HepG2 (cell line): ENCODE measurements at regions not wholly inside any gene's neighbourhood (a gene's known extent, or its start where the extent isn't known, plus 50 kb on each side); places are given as distances from the start of the nearest gene placed in this dataset.

ENCODE experiments used
- ATAC-seq: fragments of 200-7000 bp; cut with Tn5 transposase; 3 replicates; pipeline ENCODE4 v1.9.1; 2020; ENCODE audit warnings: mild to moderate bottlenecking, moderate library complexity
- BruUV-seq: library from RNA; stranded (reverse); fragments of 400-500 nt; replicated peaks from 2 replicates; lab custom pipeline; 2021; lab: Mats Ljungman, UMichigan
- CTCF ChIA-PET: fragments of 300-600 bp; formaldehyde crosslinking; extraction: SDS; loops from one replicate; lab custom pipeline; 2021; ENCODE audit warnings: low total read pairs, inconsistent platforms, low intra/inter-chr PET ratio; lab: Yijun Ruan, JAX
- POLR2A ChIA-PET: fragments of 350-600 bp; sonication (Branson Sonifier 250); formaldehyde crosslinking; loops from one replicate; lab custom pipeline; 2020; ENCODE audit warnings: antibody characterized with exemption, inconsistent platforms; lab: Yijun Ruan, JAX
- DNase-seq: peaks from one replicate; pipeline ENCODE4 v3.0.0-alpha.2; 2015; ENCODE audit warnings: low spot score
- FAIRE-seq: peaks from 3 replicates; lab custom pipeline; 2011; peaks lifted over from hg19 to GRCh38; lab: Jason Lieb, UNC
- H2AFZ ChIP-seq: one replicate; pipeline ENCODE4 v1.6.1; 2011; ENCODE audit warnings: low read length, inconsistent platforms
- H3K27ac ChIP-seq: fragments of 300-600 bp; 3 replicates; pipeline ENCODE4 v1.8.0; 2011; ENCODE audit warnings: mixed run types, mild to moderate bottlenecking, mixed read lengths, low read length, inconsistent platforms; ENCODE audit not compliant: insufficient read depth; ENCODE audit errors: extremely low read length
- H3K27me3 ChIP-seq, 2 experiments: fragments of 200-600 bp in 1 of 2; 2 replicates in 1 of 2; 3 replicates in 1 of 2; pipeline versions ENCODE4 v1.6.0 to v1.8.0; 2011; ENCODE audit warnings: low read length in 2 of 2, mild to moderate bottlenecking in 2 of 2, moderate library complexity in 2 of 2, inconsistent platforms in 1 of 2; ENCODE audit not compliant: insufficient read depth in 2 of 2, control insufficient read depth in 1 of 2
- H3K36me3 ChIP-seq, 2 experiments: fragments of 200-600 bp in 1 of 2; replicated peaks in 1 of 2; 2 replicates in 1 of 2; 3 replicates in 1 of 2; pipeline versions ENCODE4 v1.5.1 to v1.8.0; 2011; ENCODE audit warnings: low read length in 2 of 2, inconsistent platforms in 1 of 2; ENCODE audit not compliant: insufficient read depth in 2 of 2, control insufficient read depth in 1 of 2
- H3K4me1 ChIP-seq: 2 replicates; pipeline ENCODE4 v1.5.1; 2012; ENCODE audit warnings: low read length, inconsistent platforms; ENCODE audit not compliant: insufficient read depth
- H3K4me2 ChIP-seq: 2 replicates; pipeline ENCODE4 v1.6.0; 2011; ENCODE audit warnings: low read depth, low read length, inconsistent platforms
- H3K4me3 ChIP-seq, 3 experiments: fragments of 200-600 bp in 1 of 3; sonication (generic), shearing (Covaris generic) in 1 of 3; replicated peaks in 1 of 3; 2 replicates each; pipeline ENCODE4 v1.5.1; 2011 to 2016; ENCODE audit warnings: low read length in 3 of 3, inconsistent platforms in 2 of 3, low read depth in 2 of 3, mild to moderate bottlenecking in 2 of 3, control low read depth in 1 of 3, mixed read lengths in 1 of 3; ENCODE audit not compliant: insufficient read depth in 1 of 3
- H3K79me2 ChIP-seq: one replicate; pipeline ENCODE4 v1.6.1; 2011; ENCODE audit warnings: low read length, inconsistent platforms; ENCODE audit not compliant: insufficient read depth
- H3K9ac ChIP-seq: 2 replicates; pipeline ENCODE4 v1.6.0; 2011; ENCODE audit warnings: mild to moderate bottlenecking, low read depth, low read length, inconsistent platforms; ENCODE audit not compliant: insufficient read depth
- H3K9me3 ChIP-seq: 2 replicates; pipeline ENCODE4 v1.5.1; 2012; ENCODE audit warnings: mild to moderate bottlenecking, low read length
- H4K20me1 ChIP-seq: 2 replicates; pipeline ENCODE4 v1.6.0; 2011; ENCODE audit warnings: inconsistent platforms, mild to moderate bottlenecking, low read length, moderate library complexity; ENCODE audit not compliant: insufficient read depth
- CHD4 ChIP-seq: fragments of 200-600 bp; sonication (generic); IDR thresholded peaks from 2 replicates; pipeline ENCODE4 v1.7.0; 2017; ENCODE audit warnings: mild to moderate bottlenecking, low read length, borderline replicate concordance
- HOXA3 ChIP-seq: sonication (generic); formaldehyde crosslinking; IDR thresholded peaks from 2 replicates; pipeline ENCODE4 v1.5.0; 2020; ENCODE audit warnings: missing genetic modification reagents
- KLF6 ChIP-seq: IDR thresholded peaks from 2 replicates; pipeline ENCODE4 v1.8.0; 2016; ENCODE audit warnings: missing biosample characterization, missing genetic modification reagents
- NFE2L2 ChIP-seq: fragments of 150-350 bp; IDR thresholded peaks from 2 replicates; pipeline ENCODE4 v1.6.1; 2014; ENCODE audit warnings: low read length
- RARA ChIP-seq: IDR thresholded peaks from 2 replicates; pipeline ENCODE4 v1.6.1; 2016; ENCODE audit warnings: missing genetic modification reagents, missing compliant biosample characterization
- REL ChIP-seq: sonication (generic); formaldehyde crosslinking; conservative IDR thresholded peaks from 2 replicates; pipeline ENCODE4 v1.8.0; 2022; ENCODE audit warnings: mild to moderate bottlenecking, missing genetic modification reagents, moderate library complexity
- SIN3B ChIP-seq: fragments of 150-350 bp; IDR thresholded peaks from 2 replicates; pipeline ENCODE4 v1.6.1; 2014; ENCODE audit warnings: low read length
- SNAPC2 ChIP-seq: sonication (generic); formaldehyde crosslinking; IDR thresholded peaks from 2 replicates; pipeline ENCODE4 v1.8.1; 2022; ENCODE audit warnings: mild to moderate bottlenecking, missing genetic modification reagents
- SRF ChIP-seq: IDR thresholded peaks from 2 replicates; pipeline ENCODE4 v1.6.1; 2011; ENCODE audit warnings: mild to moderate bottlenecking, low read depth, low read length, moderate library complexity
- ZNF24 ChIP-seq: fragments of 450-650 bp; IDR thresholded peaks from 2 replicates; pipeline ENCODE4 v1.6.1; 2017; ENCODE audit warnings: antibody characterized with exemption, mild to moderate bottlenecking
- ZNF468 ChIP-seq: sonication (generic); formaldehyde crosslinking; IDR thresholded peaks from 2 replicates; pipeline ENCODE4 v1.8.0; 2022; ENCODE audit warnings: mild to moderate bottlenecking, moderate library complexity, missing genetic modification reagents
- ZNF552 ChIP-seq: sonication (generic); formaldehyde crosslinking; IDR thresholded peaks from 2 replicates; pipeline ENCODE4 v1.9.0; 2022; ENCODE audit warnings: missing genetic modification reagents, mild to moderate bottlenecking, borderline replicate concordance
- ZNF775 ChIP-seq: sonication (generic); formaldehyde crosslinking; IDR thresholded peaks from 2 replicates; pipeline ENCODE4 v1.4.0; 2020; ENCODE audit warnings: missing genetic modification reagents, mild to moderate bottlenecking, moderate library complexity, borderline replicate concordance
- WGBS: methylation state at CpG from one replicate; pipeline ENCODE4 v1.1.6; 2017; ENCODE audit warnings: low lambda C conversion rate; 5-methylcytosine and 5-hydroxymethylcytosine counted together
- in situ Hi-C: cut with HindIII; loops from 2 replicates; pipeline ENCODE4 v1.10.0; 2017; ENCODE audit warnings: low pct_unique_long_range_greater_than_20kb; ENCODE audit not compliant: extremely low pct_ligation_motif_present
- intact Hi-C: fragments of 100-400 bp; cut with micrococcal nuclease; formaldehyde crosslinking; loops from one replicate; pipeline ENCODE4 v1.10.0; 2022; ENCODE audit not compliant: unreplicated experiment
- TF ChIP-seq, protein P1 (sequence below): sonication (generic); formaldehyde crosslinking; conservative IDR thresholded peaks from 2 replicates; pipeline ENCODE4 v1.8.0; 2022; ENCODE audit warnings: mild to moderate bottlenecking, moderate library complexity, missing genetic modification reagents
- TF ChIP-seq, protein P2 (sequence below): sonication (generic); formaldehyde crosslinking; IDR thresholded peaks from 2 replicates; pipeline ENCODE4 v1.4.0; 2020; ENCODE audit warnings: missing genetic modification reagents, borderline replicate concordance
- TF ChIP-seq, protein P3 (sequence below): sonication (generic); formaldehyde crosslinking; conservative IDR thresholded peaks from 2 replicates; pipeline ENCODE4 v1.8.1; 2023; ENCODE audit warnings: missing genetic modification reagents

GRCh38 chr18:37812961-37813360 lies 247.4 kb upstream of the CELF4 start (continued):
- TF ChIP-seq, protein P1, sequence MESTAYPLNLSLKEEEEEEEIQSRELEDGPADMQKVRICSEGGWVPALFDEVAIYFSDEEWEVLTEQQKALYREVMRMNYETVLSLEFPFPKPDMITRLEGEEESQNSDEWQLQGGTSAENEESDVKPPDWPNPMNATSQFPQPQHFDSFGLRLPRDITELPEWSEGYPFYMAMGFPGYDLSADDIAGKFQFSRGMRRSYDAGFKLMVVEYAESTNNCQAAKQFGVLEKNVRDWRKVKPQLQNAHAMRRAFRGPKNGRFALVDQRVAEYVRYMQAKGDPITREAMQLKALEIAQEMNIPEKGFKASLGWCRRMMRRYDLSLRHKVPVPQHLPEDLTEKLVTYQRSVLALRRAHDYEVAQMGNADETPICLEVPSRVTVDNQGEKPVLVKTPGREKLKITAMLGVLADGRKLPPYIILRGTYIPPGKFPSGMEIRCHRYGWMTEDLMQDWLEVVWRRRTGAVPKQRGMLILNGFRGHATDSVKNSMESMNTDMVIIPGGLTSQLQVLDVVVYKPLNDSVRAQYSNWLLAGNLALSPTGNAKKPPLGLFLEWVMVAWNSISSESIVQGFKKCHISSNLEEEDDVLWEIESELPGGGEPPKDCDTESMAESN (CRISPR knock-in tag): no peak
- TF ChIP-seq CHD4 (no peak), ZNF468 (no peak), SRF (no peak)
- TF ChIP-seq, protein P2, sequence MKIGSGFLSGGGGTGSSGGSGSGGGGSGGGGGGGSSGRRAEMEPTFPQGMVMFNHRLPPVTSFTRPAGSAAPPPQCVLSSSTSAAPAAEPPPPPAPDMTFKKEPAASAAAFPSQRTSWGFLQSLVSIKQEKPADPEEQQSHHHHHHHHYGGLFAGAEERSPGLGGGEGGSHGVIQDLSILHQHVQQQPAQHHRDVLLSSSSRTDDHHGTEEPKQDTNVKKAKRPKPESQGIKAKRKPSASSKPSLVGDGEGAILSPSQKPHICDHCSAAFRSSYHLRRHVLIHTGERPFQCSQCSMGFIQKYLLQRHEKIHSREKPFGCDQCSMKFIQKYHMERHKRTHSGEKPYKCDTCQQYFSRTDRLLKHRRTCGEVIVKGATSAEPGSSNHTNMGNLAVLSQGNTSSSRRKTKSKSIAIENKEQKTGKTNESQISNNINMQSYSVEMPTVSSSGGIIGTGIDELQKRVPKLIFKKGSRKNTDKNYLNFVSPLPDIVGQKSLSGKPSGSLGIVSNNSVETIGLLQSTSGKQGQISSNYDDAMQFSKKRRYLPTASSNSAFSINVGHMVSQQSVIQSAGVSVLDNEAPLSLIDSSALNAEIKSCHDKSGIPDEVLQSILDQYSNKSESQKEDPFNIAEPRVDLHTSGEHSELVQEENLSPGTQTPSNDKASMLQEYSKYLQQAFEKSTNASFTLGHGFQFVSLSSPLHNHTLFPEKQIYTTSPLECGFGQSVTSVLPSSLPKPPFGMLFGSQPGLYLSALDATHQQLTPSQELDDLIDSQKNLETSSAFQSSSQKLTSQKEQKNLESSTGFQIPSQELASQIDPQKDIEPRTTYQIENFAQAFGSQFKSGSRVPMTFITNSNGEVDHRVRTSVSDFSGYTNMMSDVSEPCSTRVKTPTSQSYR (CRISPR knock-in tag): no peak

- DNase-seq (no peak), FAIRE-seq (no peak), ATAC-seq (no peak)
- Histone ChIP-seq H3K79me2 (no peaks in the 10 kb centered on the region), H4K20me1 (no peaks in the 10 kb centered on the region), H3K27me3 (no peaks in the 10 kb centered on the region), H3K27ac (no peak overlapping the region), H3K36me3 (no peaks in the 10 kb centered on the region), H3K4me1 (no peaks in the 10 kb centered on the region), H3K4me2 (no peak overlapping the region), H3K9ac (no peak overlapping the region), H2AFZ (no peak overlapping the region), H3K9me3 (no peaks in the 10 kb centered on the region), H3K4me3 (no peak overlapping the region)
- intact Hi-C loops (no loop called here), in situ Hi-C loops (no loop called here)
- CTCF ChIA-PET: no interaction called here
- TF ChIP-seq SIN3B (no peak), KLF6 (CRISPR knock-in tag) (no peak), RARA (CRISPR knock-in tag) (no peak), ZNF552 (CRISPR knock-in tag) (no peak), NFE2L2 (no peak), SNAPC2 (CRISPR knock-in tag) (no peak), HOXA3 (CRISPR knock-in tag) (no peak), ZNF24 (no peak), REL (CRISPR knock-in tag) (no peak), ZNF775 (CRISPR knock-in tag) (no peak)
- TF ChIP-seq, protein P3, sequence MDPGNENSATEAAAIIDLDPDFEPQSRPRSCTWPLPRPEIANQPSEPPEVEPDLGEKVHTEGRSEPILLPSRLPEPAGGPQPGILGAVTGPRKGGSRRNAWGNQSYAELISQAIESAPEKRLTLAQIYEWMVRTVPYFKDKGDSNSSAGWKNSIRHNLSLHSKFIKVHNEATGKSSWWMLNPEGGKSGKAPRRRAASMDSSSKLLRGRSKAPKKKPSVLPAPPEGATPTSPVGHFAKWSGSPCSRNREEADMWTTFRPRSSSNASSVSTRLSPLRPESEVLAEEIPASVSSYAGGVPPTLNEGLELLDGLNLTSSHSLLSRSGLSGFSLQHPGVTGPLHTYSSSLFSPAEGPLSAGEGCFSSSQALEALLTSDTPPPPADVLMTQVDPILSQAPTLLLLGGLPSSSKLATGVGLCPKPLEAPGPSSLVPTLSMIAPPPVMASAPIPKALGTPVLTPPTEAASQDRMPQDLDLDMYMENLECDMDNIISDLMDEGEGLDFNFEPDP (CRISPR knock-in tag): no peak
- 0% methylated on average over 1 of the region's 8 CpGs for WGBS
- POLR2A ChIA-PET: no interaction called here
- no TSS peak for BruUV-seq
These were observed 240.3 kb upstream of the CELF4 start for GRCh38 chr18:37805773-37806404.
